ENCODE measurements at regions not wholly inside any gene's neighbourhood (a gene's known extent, or its start where the extent isn't known, plus 50 kb on each side); places are given as distances from the start of the nearest gene placed in this dataset.
"Not testable (repeated sequence)": the region's sequence is repeated elsewhere in the genome, so short reads cannot be mapped to it uniquely, and the experiment has no call there.

- ChIA-PET POLR2A (no interaction called here), CTCF (interaction anchor here (0.5 kb wide), 1 partner anchor 47 kb away, joined by 3 read pairs; no protein-coding TSS in a partner anchor)
- no peak for DNase-seq (ENCODE audit: extremely low spot score)
- TF ChIP-seq CTCF (IDR thresholded peaks at IDR 0.05; ENCODE audit: control extremely low read depth, extremely low read depth, low read depth, missing control alignments) = no peak
Observed at GRCh38 chr1:143661418-143662101, 310.2 kb downstream of the FAM72C start.

DNA sequence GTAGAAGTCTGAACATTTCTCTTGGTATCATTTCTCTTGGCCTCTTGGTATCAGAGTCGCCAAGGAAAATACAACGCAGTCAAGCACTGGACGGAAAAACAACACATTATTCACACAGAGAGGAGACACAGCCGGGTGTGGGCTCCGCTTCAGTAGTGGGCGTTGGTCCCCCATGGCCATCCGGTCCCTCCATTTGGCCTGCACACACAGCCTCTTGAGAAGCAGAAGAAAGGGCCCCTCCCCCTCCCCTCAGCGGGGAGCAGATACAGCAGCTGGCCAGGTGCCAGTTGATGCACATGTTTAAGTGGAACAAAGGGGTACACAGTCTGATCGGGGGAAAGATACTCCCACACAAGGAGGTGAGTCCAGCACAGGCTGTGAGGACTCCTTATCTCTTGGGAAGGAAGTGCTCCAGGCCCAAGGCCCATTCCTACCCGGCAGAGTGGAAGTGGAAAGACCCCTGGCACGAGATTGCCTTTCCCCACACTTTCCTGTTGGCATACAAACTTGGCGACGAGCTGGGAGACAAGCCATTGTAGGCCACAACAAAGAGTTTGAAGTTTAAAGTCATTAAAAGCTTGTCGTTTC is 311.3 kb downstream of the FAM72C start:
- no peak for DNase-seq (ENCODE audit: extremely low spot score)
- ChIA-PET CTCF (no interaction called here), POLR2A (no interaction called here)
- no peak for TF ChIP-seq CTCF (IDR thresholded peaks at IDR 0.05; ENCODE audit: control extremely low read depth, extremely low read depth, low read depth, missing control alignments)

GRCh38 chr1:143653429-143653802 is 318.4 kb downstream of the FAM72C start:
- TF ChIP-seq CTCF (IDR thresholded peaks at IDR 0.05; ENCODE audit: control extremely low read depth, extremely low read depth, low read depth, missing control alignments) = no peak
- DNase-seq (ENCODE audit: extremely low spot score) = no peak
- POLR2A ChIA-PET = no interaction called here
- CTCF ChIA-PET = no interaction called here

GRCh38 chr1:143652744-143653428 is 318.9 kb downstream of the FAM72C start:
- DNase-seq (ENCODE audit: extremely low spot score) = no peak
- CTCF ChIA-PET = no interaction called here
- POLR2A ChIA-PET = no interaction called here
- TF ChIP-seq CTCF (IDR thresholded peaks at IDR 0.05; ENCODE audit: control extremely low read depth, extremely low read depth, low read depth, missing control alignments) = no peak

GRCh38 chr1:143652187-143652586 is 319.6 kb downstream of the FAM72C start:
- no peak for TF ChIP-seq CTCF (IDR thresholded peaks at IDR 0.05; ENCODE audit: control extremely low read depth, extremely low read depth, low read depth, missing control alignments)
- CTCF ChIA-PET = interaction anchor here (0.9 kb wide), 1 partner anchor 27 kb away, joined by 3 read pairs; no protein-coding TSS in a partner anchor
- no peak for DNase-seq (ENCODE audit: extremely low spot score)
- POLR2A ChIA-PET = no interaction called here

DNA sequence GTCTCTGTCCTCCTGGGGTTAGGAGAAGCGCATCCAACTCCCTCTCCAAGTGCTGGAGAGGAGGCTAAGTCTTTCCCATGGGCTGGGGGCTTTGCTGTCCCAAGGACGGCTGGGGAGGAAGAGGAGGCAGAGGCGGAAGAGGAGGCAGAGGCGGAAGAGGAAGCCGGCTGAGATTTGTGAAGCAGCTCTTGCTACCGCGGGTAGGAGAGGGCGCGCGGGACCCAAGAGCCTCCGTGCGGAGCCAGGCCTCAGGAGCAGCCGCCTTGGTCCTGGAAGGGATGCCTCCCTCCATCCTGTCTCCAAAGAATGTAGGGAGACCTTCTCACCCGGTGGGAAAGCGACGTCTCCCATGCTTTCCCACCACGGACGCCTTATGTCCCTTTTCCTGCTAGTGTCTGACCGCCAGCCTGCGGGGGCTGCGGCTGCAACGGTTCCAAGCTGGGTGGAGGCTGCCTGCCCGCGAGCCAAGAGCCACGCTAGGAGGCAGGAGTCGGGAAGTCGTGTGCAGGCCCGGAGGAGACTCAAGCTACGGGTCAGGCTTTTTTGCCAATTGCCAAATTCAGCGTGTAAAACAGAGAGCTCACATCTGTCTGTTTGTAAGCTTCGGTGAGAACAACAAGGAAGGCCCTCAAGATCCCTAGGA is 320.3 kb downstream of the FAM72C start:
- no peak for DNase-seq (ENCODE audit: extremely low spot score)
- ChIA-PET POLR2A (no interaction called here), CTCF (interaction anchor here (0.9 kb wide), 1 partner anchor 28 kb away, joined by 3 read pairs; no protein-coding TSS in a partner anchor)
- TF ChIP-seq CTCF (IDR thresholded peaks at IDR 0.05; ENCODE audit: control extremely low read depth, extremely low read depth, low read depth, missing control alignments) = no peak

DNA sequence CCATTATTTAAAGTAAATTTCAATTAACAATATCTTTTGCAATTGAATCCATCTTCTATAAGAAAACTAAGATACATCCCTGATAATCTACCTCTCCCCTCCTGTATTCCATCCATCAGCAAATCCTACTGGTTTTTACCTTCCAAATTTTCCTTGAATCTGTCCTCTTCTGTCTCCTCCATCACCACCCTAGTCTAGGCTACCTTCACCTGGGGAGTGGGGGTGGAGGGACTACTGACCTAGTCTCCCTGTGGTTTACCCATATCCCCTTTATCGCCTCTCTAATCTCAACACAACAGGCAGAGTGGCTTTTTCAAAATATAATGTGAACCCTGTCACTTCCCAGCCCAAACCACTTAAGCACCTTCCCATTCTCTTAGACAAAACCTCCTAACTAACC is 327.8 kb downstream of the FAM72C start:
- POLR2A ChIA-PET; DNase-seq (ENCODE audit: extremely low spot score); CTCF ChIA-PET: not testable (repeated sequence)

Data from GM10248 (cell line).